ENCODE measurements at regions not wholly inside any gene's neighbourhood (a gene's known extent, or its start where the extent isn't known, plus 50 kb on each side); places are given as distances from the start of the nearest gene placed in this dataset.

DNA sequence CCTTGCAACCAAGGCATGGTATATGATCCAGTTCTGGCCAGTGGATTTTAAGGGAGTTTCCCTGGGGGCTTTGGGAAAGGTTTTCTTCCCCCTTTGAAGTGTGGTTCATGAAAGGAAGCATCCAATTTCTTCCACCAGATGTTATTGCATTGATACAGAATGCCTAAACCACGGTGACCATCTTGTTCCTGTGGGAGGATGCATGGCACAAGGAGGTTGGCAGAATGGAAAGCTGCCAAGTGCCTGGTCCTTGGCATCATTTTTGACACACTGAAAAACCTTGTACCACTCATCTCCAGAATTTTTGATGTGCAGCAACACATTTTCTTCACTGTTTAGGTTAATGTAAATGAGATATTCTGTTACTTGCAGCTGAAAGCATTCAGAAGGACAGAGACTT is 55.2 kb upstream of the CXCR4 start:
- CTCF ChIA-PET, result no interaction called here
- intact Hi-C loops (cut with DNase I, micrococcal nuclease), result no loop called here
- H3K27me3 Mint-ChIP-seq, result no peaks in the 10 kb centered on the region

DNA sequence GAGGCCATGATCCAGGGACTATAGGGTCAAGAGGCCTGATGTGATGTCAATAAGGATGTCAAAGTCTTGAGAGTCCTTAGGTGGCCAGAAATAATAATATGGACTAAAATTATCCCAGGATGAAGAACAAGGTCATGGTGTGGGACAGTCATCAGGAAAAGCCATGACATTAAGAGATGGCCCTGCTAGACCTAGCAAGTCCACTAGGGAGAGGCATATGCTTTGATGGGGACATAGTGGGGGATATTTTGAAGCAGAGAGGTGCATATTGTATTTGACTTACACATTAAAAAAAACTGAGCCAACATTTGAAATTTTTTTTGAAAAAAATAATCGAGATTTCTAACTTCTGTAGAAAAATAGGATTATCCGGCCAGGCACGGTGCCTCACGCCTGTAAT is 53.3 kb upstream of the CXCR4 start:
- no peak overlapping the region for H3K4me3 Mint-ChIP-seq

More for the DNA sequence above, 55.2 kb upstream of the CXCR4 start:
- no peaks in the 10 kb centered on the region for H3K36me3 ChIP-seq (ENCODE audit: insufficient read depth, low read length)
- no peaks in the 10 kb centered on the region for H3K36me3 Mint-ChIP-seq (ENCODE audit: low read depth)
- H3K4me3 ChIP-seq (ENCODE audit: low read length), result no peak overlapping the region
- H3K4me1 ChIP-seq (ENCODE audit: insufficient read depth, low read length), result peaks cover 12% of the 10 kb centered on the region
- no peak for DNase-seq
- H3K9me3 ChIP-seq (ENCODE audit: control insufficient read depth in 1 of 2, insufficient read depth in 1 of 2, low read length in 2 of 2), result no peaks in the 10 kb centered on the region
- no peak overlapping the region for H3K4me3 Mint-ChIP-seq
- POLR2A ChIA-PET, result interaction anchor here (0.9 to 1.0 kb wide), 2 partner anchors 36 to 42 kb away, joined by 3 to 5 read pairs; no protein-coding TSS in a partner anchor
- H3K27ac ChIP-seq (ENCODE audit: low read depth in 1 of 2, low read length in 2 of 2), result no peak overlapping the region
- no peak for ATAC-seq (ENCODE audit: poor library complexity)
- no peak overlapping the region for H3K27ac Mint-ChIP-seq
- TF ChIP-seq CTCF (IDR thresholded peaks at IDR 0.05), result no peak
- peaks cover 23% of the 10 kb centered on the region for H3K4me1 Mint-ChIP-seq (ENCODE audit: low read depth)
- H3K9me3 Mint-ChIP-seq, result no peaks in the 10 kb centered on the region
- H3K27me3 ChIP-seq (ENCODE audit: control insufficient read depth in 1 of 2, insufficient read depth in 2 of 2, low read length in 2 of 2), result no peaks in the 10 kb centered on the region

DNA sequence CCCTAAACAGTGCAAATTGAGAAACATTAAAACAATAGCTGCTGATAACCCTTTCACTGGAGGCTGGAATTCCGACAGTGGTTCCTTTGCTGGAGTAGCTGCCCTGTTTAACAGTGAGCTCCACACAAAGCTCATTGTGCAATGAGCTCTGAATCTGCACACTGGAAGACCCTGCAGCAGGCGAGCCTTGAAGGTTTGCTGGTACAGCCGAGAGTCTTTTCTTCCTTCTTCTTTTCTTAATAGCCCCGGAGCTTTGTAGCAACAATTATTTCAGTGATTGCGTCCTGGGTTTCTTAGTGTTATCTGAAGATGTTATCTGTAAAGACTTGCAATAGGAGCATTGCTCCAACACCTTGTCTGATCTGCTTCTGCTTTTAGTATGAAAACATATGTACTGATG is 50.8 kb upstream of the CXCR4 start:
- no peaks in the 10 kb centered on the region for H3K27me3 Mint-ChIP-seq
- intact Hi-C loops (cut with DNase I, micrococcal nuclease), result no loop called here
- no peaks in the 10 kb centered on the region for H3K36me3 Mint-ChIP-seq (ENCODE audit: low read depth)
- no peak for TF ChIP-seq CTCF (IDR thresholded peaks at IDR 0.05)
- Histone ChIP-seq H3K4me1 (ENCODE audit: insufficient read depth, low read length) (peaks cover 8% of the 10 kb centered on the region), H3K9me3 (ENCODE audit: control insufficient read depth in 1 of 2, insufficient read depth in 1 of 2, low read length in 2 of 2) (no peaks in the 10 kb centered on the region), H3K27me3 (ENCODE audit: control insufficient read depth in 1 of 2, insufficient read depth in 2 of 2, low read length in 2 of 2) (no peaks in the 10 kb centered on the region), H3K36me3 (ENCODE audit: insufficient read depth, low read length) (no peaks in the 10 kb centered on the region), H3K4me3 (ENCODE audit: low read length) (no peak overlapping the region), H3K27ac (ENCODE audit: low read depth in 1 of 2, low read length in 2 of 2) (no peak overlapping the region)
- no peaks in the 10 kb centered on the region for H3K9me3 Mint-ChIP-seq
- ChIA-PET POLR2A (interaction anchor here (0.6 kb wide), 1 partner anchor 117 kb away, joined by 3 read pairs; no protein-coding TSS in a partner anchor), CTCF (no interaction called here)
- ATAC-seq (ENCODE audit: poor library complexity) (no peak), DNase-seq (no peak)
- H3K27ac Mint-ChIP-seq, result no peak overlapping the region
- H3K4me1 Mint-ChIP-seq (ENCODE audit: low read depth), result peaks cover 6% of the 10 kb centered on the region
- H3K4me3 Mint-ChIP-seq, result no peak overlapping the region

More for the DNA sequence above, 53.3 kb upstream of the CXCR4 start:
- peaks cover 23% of the 10 kb centered on the region for H3K4me1 Mint-ChIP-seq (ENCODE audit: low read depth)
- Histone ChIP-seq H3K4me1 (ENCODE audit: insufficient read depth, low read length) (peaks cover 12% of the 10 kb centered on the region), H3K36me3 (ENCODE audit: insufficient read depth, low read length) (no peaks in the 10 kb centered on the region), H3K27me3 (ENCODE audit: control insufficient read depth in 1 of 2, insufficient read depth in 2 of 2, low read length in 2 of 2) (no peaks in the 10 kb centered on the region), H3K27ac (ENCODE audit: low read depth in 1 of 2, low read length in 2 of 2) (no peak overlapping the region), H3K9me3 (ENCODE audit: control insufficient read depth in 1 of 2, insufficient read depth in 1 of 2, low read length in 2 of 2) (no peaks in the 10 kb centered on the region), H3K4me3 (ENCODE audit: low read length) (no peak overlapping the region)
- CTCF ChIA-PET, result no interaction called here
- no peaks in the 10 kb centered on the region for H3K36me3 Mint-ChIP-seq (ENCODE audit: low read depth)
- no peaks in the 10 kb centered on the region for H3K9me3 Mint-ChIP-seq
- no peaks in the 10 kb centered on the region for H3K27me3 Mint-ChIP-seq
- no peak for DNase-seq
- no peak for TF ChIP-seq CTCF (IDR thresholded peaks at IDR 0.05)
- H3K27ac Mint-ChIP-seq, result no peak overlapping the region
- ATAC-seq (ENCODE audit: poor library complexity), result no peak
- POLR2A ChIA-PET, result no interaction called here
- intact Hi-C loops (cut with DNase I, micrococcal nuclease), result no loop called here
